NCI-H146 treated with DMSO at 0.1 percent for 48 hours (cell line): ENCODE measurements at regions not wholly inside any gene's neighbourhood (a gene's known extent, or its start where the extent isn't known, plus 50 kb on each side); places are given as distances from the start of the nearest gene placed in this dataset.
"Not testable (repeated sequence)": the region's sequence is repeated elsewhere in the genome, so short reads cannot be mapped to it uniquely, and the experiment has no call there.

ENCODE experiments used
- DNase-seq: peaks from one replicate; lab custom pipeline; 2025; ENCODE audit not compliant: unreplicated experiment; lab: John Stamatoyannopoulos, UW

DNA sequence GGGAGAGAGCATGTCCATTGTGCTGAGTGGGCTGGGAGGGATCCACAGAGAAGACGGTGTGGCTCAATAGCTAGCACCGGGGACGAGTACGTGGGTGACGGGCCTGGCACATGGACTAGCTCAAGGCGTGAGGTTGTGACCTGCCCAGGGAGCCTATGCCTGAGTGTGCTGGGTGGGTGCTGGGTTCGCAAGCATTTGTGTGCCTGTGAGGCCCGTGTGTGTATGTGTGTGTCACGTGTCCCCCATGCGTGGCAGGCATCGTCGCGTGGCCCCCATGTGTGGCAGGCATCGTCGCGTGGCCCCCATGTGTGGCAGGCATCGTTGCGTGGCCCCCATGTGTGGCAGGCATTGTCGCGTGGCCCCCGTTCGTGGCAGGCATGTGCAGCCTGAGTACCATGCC, 109.2 kb downstream of the TMEM121 start:
- DNase-seq: no peak

DNA sequence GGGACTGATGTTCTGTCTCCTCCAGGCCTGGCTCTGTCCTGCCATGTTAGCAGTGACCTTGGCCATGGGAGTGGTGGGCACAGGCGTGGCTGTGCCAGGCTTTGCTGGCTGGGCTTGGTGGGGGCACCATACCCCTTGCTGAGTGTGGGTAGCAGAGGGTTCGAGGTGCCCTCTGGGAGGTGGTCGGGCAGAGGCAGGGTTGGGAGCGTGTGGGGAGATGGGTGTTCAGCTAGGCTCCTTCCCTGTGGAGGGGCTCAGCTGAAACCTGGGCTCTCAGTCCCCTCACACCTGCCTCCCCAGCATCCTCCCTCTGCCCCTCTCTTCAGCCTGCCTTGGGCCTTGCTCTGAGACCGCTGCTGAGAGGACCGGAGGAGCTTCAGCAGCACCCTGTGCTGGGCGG, 109.6 kb downstream of the TMEM121 start:
- not testable (repeated sequence) for DNase-seq

DNA sequence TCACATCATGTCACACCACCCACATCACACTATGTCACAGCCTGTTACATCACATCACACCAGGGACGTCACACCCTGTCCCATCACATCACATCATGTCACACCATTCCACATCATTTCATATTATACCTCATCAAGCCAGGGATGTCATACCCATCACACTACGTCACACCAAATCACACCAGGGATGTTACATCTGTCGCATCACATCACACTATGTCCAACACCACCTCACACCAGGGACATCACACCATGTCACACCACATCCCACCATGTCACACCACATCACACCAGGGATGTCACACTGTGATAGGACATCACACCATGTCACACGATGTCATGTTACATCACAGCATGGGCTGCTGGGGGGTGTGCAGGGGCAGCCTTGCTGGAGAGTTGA, 110.6 kb downstream of the TMEM121 start:
- DNase-seq: no peak

DNA sequence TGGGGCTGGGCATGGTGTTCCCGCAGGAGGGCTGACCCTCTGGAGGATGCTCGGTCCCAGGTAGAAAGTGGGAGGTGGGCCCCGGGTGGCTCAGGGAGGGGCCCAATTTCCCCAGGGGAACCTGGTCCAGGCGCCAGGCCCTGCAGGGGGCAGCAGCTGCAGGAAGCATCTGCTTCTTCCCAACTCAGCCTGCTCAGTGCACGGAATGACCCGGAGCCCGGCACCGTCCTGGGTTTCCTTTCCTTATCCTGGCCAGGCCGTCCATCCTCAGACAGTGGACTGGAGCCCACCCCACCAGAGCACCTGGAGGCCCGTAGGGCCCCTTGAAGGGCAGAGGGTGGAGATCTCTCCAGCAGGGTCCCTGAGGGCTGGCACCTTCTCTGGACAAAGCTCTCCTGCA, 111.0 kb downstream of the TMEM121 start:
- not testable (repeated sequence) for DNase-seq

DNA sequence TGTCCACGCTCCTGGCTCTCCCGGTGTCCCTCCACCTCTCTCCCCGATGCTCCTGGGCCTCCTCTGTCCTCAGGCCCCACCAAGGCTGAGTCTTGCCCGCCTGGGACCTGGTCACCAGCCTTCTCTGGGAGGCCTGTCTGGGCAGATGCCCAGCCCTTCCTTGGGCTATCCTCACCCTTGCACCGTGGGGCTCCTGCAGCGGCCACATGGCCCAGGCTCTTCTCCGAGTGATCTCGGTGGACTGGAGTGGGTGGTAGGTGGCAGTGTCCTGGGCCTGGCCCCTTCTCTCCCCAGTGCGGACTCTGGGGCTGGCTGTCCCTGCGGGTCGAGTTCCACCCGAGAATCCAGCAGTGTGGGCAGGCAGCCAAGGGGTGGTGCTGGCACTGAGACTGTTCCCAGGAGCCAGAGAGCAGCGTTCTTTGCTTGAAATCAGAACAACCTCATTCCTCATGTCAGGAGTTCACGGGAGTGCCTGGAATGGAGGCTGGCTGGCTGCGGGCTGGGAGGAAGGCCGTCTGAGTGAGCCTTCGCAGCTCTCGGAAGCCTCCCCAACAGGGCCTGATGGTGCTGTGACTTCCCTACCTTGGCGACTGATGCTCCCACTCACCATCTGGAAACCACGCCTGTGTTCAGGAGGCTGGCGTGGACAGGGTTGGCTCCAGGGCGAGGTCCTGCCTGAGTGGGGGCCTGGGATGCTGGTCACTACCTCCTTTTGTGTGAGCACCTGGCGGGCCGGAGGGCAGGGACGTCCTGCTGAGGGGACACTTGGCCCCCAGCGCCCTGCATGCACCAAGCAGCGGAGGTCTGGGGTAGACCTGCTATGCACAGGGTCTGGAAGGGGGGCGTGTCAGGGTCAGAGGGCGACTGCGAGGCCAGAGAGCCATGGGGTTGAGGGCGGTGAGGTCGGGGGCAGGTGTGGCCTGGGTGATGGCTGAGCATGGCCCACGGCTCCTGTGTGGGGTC, 113.9 kb downstream of the TMEM121 start:
- not testable (repeated sequence) for DNase-seq

DNA sequence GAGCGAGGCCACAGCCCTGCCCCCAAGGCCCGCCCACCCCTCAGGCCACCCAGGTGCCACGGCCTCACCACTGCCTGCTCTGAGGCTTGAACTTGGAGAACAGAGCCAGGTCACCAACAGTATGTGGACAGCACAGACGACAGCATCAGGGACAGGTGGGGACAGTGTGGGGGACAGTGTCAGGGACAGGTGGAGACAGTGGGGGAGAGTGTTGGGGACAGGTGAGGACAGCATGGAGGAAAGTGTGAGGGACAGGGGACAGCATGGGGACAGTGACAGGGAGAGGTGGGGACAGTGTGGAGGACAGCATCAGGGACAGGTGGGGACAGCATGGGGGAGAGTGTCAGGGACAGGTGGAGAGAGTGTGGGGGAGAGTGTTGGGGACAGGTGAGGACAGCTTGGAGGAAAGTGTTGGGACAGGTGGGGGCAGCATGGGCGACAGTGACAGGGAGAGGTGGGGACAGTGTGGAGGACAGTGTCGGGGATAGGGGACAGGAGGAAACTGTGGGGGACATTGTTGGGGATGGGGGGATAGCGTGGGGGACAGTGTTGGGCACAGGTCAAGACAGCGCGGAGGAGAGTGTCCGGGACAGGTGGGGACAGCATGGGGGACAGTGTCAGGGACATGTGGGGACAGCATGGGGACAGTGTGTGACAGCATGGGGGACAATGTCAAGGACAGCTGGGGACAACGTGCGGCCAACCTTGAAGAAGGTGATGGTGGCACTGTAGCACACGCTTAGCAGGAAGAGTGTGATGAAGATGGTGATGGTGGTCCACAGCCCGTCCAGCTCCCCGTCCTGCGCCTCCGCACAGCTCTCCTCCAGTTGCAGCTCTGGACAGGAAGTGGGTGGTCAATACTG, 114.9 kb downstream of the TMEM121 start:
- DNase-seq: no peak

DNA sequence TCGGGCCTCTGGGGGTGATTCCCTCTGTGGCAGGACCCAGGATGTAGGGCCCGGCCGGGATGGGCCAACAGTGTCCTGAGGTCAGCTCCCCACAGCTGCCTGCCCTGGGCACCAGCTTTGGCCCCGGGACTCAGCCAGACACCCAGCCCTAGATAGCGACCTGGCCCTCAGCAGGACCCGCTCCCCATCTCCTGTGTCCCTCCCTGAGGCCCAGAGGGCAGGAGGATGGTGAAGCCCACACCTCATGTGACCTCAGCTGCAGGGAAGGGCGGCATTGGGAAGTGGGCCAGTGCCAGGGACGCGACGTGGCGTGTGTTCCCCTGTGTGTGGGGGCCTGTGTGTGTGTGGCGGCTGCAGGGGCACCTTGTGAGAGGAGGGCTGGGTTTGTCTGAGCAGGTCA, 115.6 kb downstream of the TMEM121 start:
- not testable (repeated sequence) for DNase-seq

DNA sequence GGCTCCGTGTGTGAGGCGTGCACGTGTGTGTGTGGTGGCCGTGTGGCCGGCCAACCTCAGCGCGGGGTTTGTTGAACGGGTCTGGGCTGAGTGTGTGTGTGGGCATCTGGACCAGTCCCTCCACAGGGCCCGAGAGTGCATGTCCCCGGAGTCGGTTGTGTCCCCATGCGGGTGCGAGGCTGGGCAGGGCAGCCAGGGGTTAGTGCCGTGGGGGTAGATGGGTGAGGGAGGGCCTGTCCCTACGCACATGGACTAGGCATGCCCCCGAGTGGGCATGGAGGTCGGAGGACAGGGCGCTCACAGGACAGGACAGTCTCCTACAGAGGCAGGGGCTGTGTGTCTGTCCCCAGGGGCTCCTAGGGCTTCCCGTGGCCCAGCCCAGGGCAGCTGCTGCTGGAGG, 116.1 kb downstream of the TMEM121 start:
- DNase-seq: not testable (repeated sequence)

DNA sequence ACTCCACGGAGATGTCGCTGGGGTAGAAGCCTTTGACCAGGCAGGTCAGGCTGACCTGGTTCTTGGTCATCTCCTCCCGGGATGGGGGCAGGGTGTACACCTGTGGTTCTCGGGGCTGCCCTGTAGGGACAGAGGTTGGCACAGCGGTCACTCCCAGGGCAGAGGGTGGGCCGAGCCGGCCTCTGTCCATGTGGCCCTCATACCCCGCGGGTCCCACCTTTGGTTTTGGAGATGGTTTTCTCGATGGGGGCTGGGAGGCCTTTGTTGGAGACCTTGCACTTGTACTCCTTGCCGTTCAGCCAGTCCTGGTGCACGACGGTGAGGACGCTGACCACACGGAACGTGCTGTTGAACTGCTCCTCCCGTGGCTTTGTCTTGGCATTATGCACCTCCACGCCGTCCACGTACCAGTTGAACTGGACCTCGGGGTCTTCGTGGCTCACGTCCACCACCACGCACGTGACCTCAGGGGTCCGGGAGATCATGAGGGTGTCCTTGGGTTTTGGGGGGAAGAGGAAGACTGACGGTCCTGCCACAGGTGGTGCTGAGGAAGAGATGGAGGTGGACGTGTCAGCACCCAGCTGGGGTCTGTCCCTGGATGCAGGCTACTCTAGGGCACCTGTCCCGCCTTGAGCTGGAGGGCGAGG, 117.1 kb downstream of the TMEM121 start:
- not testable (repeated sequence) for DNase-seq

DNA sequence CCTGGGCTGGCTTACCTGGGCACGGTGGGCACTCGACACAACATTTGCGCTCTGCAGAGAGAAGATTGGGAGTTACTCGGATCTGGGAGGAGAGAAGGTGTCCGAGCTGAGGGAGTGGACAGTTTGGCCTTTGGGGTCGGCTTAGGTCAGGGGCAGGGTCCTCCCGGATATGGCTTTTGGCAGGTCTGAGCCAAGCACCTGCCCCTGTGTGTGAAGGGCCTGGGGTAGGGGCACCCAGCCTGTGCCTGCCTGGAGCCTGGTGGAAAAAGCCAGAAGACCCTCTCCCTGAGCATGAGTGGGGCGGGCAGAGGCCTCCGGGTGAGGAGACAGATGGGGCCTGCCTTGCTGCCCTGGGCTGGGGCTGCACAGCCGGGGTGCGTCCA, 117.7 kb downstream of the TMEM121 start:
- not testable (repeated sequence) for DNase-seq

DNA sequence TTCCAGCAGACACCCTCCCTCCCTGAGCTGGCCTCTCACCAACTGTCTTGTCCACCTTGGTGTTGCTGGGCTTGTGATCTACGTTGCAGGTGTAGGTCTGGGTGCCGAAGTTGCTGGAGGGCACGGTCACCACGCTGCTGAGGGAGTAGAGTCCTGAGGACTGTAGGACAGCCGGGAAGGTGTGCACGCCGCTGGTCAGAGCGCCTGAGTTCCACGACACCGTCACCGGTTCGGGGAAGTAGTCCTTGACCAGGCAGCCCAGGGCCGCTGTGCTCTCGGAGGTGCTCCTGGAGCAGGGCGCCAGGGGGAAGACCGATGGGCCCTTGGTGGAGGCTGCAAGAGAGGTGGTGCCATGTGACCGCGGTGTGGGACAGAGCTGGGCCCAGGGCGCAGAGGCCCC, 118.1 kb downstream of the TMEM121 start:
- not testable (repeated sequence) for DNase-seq

DNA sequence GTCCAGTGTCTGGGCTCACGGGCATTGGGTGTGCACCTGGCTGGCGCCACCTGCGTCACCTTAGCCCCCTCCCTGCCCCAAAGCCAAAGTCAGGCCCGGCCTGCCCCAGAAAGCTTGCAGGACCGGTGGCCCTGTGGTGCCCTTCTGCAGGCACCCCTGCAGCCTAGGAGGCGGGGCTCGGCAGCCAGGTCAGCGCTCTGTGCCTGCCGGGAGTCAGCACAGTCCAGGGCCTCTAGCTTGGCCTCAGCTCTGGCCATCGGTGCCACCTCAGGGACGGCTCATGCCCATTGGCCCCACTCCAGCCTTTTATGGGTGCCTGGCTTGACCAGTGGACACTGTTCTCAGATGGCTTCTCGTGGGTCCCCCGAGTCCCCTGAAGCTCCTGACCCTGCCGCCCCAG, 118.5 kb downstream of the TMEM121 start:
- DNase-seq: not testable (repeated sequence)

DNA sequence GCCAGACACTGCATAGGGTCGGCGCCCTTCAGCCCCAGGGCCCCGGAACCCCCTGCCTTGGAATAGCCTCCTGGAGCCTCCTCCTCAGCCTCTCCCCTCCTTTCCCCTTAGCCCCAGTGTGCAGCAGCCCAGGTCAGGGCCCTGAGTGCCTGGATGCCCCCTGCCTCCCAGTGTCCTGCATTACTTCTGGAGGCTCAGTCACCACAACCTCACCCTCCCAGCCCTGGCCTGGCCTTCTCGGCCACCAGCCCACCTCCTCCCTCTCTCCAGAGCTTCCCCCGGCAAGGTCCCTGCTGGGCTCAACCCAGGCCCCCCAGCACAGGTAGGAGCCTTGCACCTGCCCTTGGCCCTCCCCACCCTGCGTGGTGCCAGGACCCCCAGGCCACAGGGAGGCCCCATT, 119.0 kb downstream of the TMEM121 start:
- DNase-seq: not testable (repeated sequence)

DNA sequence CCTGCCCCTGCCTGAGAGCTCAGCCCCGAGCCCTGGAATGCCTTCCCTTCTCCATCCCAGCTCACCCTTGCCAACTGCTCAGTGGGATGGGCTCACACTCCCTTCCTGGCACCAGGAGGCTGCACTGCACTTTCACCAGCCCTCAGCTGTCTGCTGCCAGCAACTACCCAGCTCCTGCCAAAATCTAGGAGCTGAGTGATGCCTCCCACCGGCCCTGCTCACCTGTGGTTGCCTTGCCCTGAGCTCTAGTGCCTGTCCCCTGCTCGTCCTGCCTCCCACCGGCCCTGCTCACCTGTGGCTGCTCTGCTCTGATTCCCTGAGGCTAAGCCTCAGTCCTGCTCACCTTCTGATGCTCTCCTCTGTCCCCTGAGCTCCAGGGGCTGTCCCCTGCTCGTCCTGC, 119.8 kb downstream of the TMEM121 start:
- DNase-seq: no peak

DNA sequence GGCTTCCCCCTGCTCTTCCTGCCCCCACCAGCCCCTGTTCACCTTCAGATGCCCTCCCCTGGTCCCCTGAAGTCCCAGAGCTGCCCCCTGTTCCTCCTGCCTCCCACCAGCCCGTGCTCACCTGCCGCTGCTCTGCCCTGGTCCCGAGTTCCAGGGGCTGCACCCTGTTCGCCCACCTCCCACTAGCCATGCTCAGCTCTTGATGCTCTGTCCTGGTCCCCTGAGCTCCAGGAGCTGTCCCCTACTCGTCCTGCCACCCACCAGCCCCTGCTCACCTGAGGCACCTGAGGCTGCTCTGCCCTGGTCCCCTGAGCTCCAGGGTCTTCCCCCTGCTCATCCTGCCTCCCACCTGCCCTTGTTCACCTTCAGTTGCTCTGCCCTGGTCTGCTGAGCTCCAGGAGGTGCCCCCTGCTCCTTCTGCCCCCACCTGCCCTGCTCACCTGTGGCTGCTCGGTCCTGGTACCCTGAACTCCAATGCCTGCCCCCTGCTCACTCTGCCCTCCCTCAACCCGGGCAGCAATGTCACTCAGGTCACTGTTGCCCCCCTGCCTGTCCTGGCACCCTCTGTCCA, 120.4 kb downstream of the TMEM121 start:
- DNase-seq: not testable (repeated sequence)

DNA sequence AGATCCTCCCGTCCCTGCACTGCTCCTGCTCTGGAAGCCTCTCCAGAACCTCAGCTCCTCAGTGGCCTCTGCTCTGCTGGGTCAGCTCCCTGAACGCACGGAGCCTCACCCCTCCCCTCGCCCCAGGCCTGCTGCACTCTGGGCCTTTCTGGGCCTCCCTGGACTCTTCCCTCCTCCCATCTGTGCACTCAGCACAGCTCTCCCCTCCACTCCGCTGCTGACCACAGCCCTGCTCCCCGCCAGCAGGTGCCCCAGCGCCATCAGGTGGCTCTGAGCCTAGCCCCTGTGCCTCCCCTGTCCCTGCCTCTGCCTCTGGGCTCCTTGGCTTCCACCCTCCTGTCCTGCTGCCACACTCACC, 121.0 kb downstream of the TMEM121 start:
- DNase-seq: not testable (repeated sequence)

DNA sequence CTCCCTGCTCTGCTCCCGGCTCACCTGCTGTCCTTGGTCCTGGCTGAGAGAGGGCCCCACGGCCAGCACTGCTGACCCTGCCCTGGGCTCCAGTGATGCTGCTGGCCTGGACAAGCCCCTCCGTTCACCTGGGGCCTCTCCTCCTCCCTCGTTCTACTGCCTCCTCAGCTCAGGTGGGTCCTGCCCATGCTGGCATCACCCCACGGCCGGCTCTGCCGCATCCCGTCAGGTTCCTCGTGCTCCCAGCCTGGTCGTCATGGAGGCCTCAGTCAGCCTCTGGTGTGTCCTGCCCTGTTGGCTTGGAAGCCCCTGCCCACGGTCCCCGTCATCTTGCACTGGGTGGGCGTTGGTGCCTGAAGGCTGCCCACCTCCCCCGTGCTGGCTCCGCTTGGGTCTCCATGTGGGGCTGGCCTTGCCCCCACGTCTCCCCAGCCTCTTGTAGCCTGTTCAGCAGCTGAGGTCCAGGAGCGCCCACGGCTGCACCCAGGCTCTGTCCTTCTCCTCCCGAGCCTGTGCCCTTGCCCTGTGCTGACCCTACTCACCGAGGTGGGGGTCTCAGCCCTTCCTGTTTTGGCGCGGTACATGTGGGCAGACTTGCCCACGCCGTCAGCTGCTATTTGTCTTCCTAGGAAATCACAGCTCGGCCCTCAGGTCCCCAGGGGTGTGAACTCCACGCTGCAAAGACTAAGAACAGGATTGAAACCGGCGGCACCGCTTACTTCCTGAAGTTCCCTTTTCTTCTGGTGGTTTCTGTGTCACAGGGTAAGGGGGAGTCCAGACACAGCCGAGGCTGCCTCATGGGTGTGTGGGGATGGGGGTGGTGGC, 121.6 kb downstream of the TMEM121 start:
- no peak for DNase-seq

DNA sequence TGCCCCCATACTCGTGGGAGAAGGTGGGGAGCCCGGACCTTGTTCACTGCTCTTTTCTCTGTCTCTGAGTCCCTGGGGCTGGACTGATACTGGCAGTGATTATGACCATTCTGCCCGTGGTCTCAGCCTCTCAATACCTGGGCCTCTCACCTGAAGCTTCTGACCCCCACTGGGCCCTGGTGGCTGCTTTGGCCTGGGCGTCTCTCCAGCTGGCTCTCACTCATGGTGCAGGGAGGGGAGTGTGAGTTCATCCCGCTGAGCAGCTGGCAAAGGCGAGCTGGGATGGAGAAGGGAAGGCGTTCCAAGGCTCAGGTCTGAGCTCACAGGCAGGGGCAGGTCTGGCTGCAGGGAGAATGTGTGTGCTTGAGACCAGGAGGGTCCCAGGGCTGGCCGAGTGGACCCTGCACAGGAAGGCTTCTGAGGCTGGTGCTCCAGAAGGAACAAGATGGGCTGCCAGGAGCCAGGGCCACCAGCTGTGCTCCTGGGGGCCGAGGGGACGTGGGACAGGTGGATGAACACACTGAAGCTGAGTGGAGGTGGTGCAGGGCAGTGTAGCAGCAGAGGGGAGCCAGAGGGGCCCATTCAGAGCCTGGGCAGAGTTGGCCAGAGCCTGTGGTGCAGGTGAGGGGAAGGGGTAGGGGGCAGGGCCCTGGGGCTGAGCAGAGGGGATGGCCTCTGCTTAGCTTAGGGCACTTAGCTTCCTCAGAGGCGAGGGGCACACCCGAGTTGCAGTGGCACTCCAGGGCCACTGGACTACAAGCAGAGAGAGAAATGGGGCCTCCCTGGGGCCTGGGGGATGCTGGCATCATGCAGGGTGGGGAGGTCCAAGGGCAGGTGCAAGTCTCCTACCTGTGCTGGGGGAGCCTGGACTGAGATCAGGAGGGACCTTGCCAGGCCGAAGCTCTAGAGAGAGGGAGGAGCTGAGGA, 122.5 kb downstream of the TMEM121 start:
- not testable (repeated sequence) for DNase-seq

DNA sequence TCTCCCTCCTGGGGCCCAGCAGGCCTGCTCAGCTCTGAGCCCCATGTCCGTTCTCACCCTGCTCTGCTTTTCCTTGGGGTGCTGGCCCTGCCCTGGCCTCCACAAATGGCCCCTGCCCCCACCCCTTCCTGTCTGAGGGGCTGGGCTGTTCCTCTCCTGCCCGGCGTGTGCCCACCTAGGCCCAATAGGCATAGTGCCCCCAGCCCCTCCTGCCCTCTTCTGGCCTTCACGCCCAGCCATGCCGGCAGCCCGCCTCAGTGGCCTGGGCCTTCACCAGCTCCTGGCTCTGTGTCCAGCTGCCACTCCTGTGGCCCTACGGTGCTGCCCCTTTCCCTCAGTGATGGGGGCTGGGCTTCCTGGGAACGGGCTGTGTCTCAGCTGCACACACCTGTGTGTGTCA, 125.9 kb downstream of the TMEM121 start:
- not testable (repeated sequence) for DNase-seq
